H9 (cell line): ENCODE measurements at regions not wholly inside any gene's neighbourhood (a gene's known extent, or its start where the extent isn't known, plus 50 kb on each side); places are given as distances from the start of the nearest gene placed in this dataset.

ENCODE experiments used
- DNase-seq: peaks from one replicate; pipeline ENCODE4 v3.0.0-alpha.2; 2017
- H2AFZ ChIP-seq: one replicate; pipeline ENCODE4 v1.6.1; 2013; ENCODE audit warnings: mild to moderate bottlenecking, low read length, control low read depth, moderate library complexity
- H2AK5ac ChIP-seq: 2 replicates; pipeline ENCODE4 v1.6.1; 2013; ENCODE audit warnings: low read length, control low read depth, mixed read lengths; ENCODE audit not compliant: insufficient read length
- H2BK120ac ChIP-seq: one replicate; pipeline ENCODE4 v1.6.1; 2013; ENCODE audit warnings: low read depth, mild to moderate bottlenecking, low read length, control low read depth, inconsistent platforms; ENCODE audit not compliant: poor library complexity, severe bottlenecking
- H2BK12ac ChIP-seq: 2 replicates; pipeline ENCODE4 v1.6.1; 2013; ENCODE audit warnings: low read length, control low read depth, mixed read lengths, low read depth; ENCODE audit not compliant: insufficient read length
- H2BK15ac ChIP-seq: 2 replicates; pipeline ENCODE4 v1.6.1; 2013; ENCODE audit warnings: low read depth, low read length, control low read depth
- H2BK20ac ChIP-seq: one replicate; pipeline ENCODE4 v1.6.1; 2013; ENCODE audit warnings: low read depth, mild to moderate bottlenecking, low read length, control low read depth, inconsistent platforms; ENCODE audit not compliant: poor library complexity, severe bottlenecking
- H2BK5ac ChIP-seq: 2 replicates; pipeline ENCODE4 v1.6.1; 2013; ENCODE audit warnings: low read length, control low read depth, mixed read lengths; ENCODE audit not compliant: insufficient read length
- H3K14ac ChIP-seq: 2 replicates; pipeline ENCODE4 v1.6.1; 2013; ENCODE audit warnings: low read length, control low read depth; ENCODE audit not compliant: insufficient read depth
- H3K18ac ChIP-seq: 2 replicates; pipeline ENCODE4 v1.6.1; 2013; ENCODE audit warnings: low read depth, mild to moderate bottlenecking, mixed read lengths, low read length, control low read depth; ENCODE audit not compliant: insufficient read length
- H3K23ac ChIP-seq: 2 replicates; pipeline ENCODE4 v1.6.1; 2013; ENCODE audit warnings: low read length, control low read depth, mixed read lengths, low read depth; ENCODE audit not compliant: insufficient read length
- H3K23me2 ChIP-seq: 2 replicates; pipeline ENCODE4 v1.6.1; 2013; ENCODE audit warnings: low read depth, mild to moderate bottlenecking, mixed read lengths, low read length, control low read depth; ENCODE audit not compliant: insufficient read length, poor library complexity, severe bottlenecking
- H3K27ac ChIP-seq: 2 replicates; pipeline ENCODE4 v1.5.1; 2013; ENCODE audit warnings: low read length, control low read depth, mixed read lengths, low read depth; ENCODE audit not compliant: insufficient read length
- H3K27me3 ChIP-seq: 2 replicates; pipeline ENCODE4 v1.6.1; 2013; ENCODE audit warnings: low read length, control low read depth, inconsistent platforms; ENCODE audit not compliant: insufficient read depth
- H3K4ac ChIP-seq: 2 replicates; pipeline ENCODE4 v1.6.1; 2013; ENCODE audit warnings: low read depth, mild to moderate bottlenecking, control low read depth, inconsistent platforms, low read length, moderate library complexity
- H3K4me1 ChIP-seq: 2 replicates; pipeline ENCODE4 v1.6.1; 2013; ENCODE audit warnings: low read length, control low read depth, inconsistent platforms; ENCODE audit not compliant: insufficient read depth
- H3K4me2 ChIP-seq: 2 replicates; pipeline ENCODE4 v1.6.1; 2013; ENCODE audit warnings: low read length, control low read depth, mixed read lengths; ENCODE audit not compliant: insufficient read length, insufficient read depth
- H3K56ac ChIP-seq: 2 replicates; pipeline ENCODE4 v1.6.1; 2013; ENCODE audit warnings: low read depth, mild to moderate bottlenecking, mixed read lengths, low read length, control low read depth; ENCODE audit not compliant: insufficient read length
- H3K79me1 ChIP-seq: 2 replicates; pipeline ENCODE4 v1.6.1; 2013; ENCODE audit warnings: low read depth, mild to moderate bottlenecking, moderate library complexity, low read length, control low read depth, inconsistent platforms; ENCODE audit not compliant: insufficient read depth, poor library complexity, severe bottlenecking
- H3K79me2 ChIP-seq: 2 replicates; pipeline ENCODE4 v1.6.1; 2013; ENCODE audit warnings: low read length, control low read depth, inconsistent platforms; ENCODE audit not compliant: insufficient read depth
- H3K9ac ChIP-seq: 2 replicates; pipeline ENCODE4 v1.6.1; 2013; ENCODE audit warnings: low read length, control low read depth, mixed read lengths; ENCODE audit not compliant: insufficient read length; ENCODE audit errors: extremely low read depth
- H3K9me3 ChIP-seq: one replicate; pipeline ENCODE4 v1.6.1; 2013; ENCODE audit warnings: low read depth, low read length, inconsistent platforms; ENCODE audit not compliant: control insufficient read depth
- H3T11ph ChIP-seq: one replicate; pipeline ENCODE4 v1.6.1; 2013; ENCODE audit warnings: mild to moderate bottlenecking, low read length, control low read depth, inconsistent platforms
- H4K20me1 ChIP-seq: one replicate; pipeline ENCODE4 v1.6.1; 2013; ENCODE audit not compliant: control insufficient read depth, insufficient read length, insufficient read depth
- H4K5ac ChIP-seq: 2 replicates; pipeline ENCODE4 v1.6.1; 2013; ENCODE audit warnings: low read depth, mild to moderate bottlenecking, mixed read lengths, low read length, control low read depth; ENCODE audit not compliant: insufficient read length
- H4K8ac ChIP-seq: replicated peaks from 2 replicates; pipeline ENCODE4 v1.6.1; 2013; ENCODE audit warnings: low read length, control low read depth, mixed read lengths, low read depth; ENCODE audit not compliant: insufficient read length
- H4K91ac ChIP-seq: 2 replicates; pipeline ENCODE4 v1.6.1; 2013; ENCODE audit warnings: low read depth, mild to moderate bottlenecking, moderate library complexity, mixed read lengths, low read length, control low read depth; ENCODE audit not compliant: insufficient read length
- H3K27ac Mint-ChIP-seq, 3 experiments: 2 replicates in 2 of 3; 3 replicates in 1 of 3; pipeline ENCODE4 v1.8.0; 2020 to 2021; ENCODE audit warnings: mixed read lengths in 3 of 3, mild to moderate bottlenecking in 1 of 3, moderate library complexity in 1 of 3
- H3K27me3 Mint-ChIP-seq: 2 replicates; pipeline ENCODE4 v1.8.0; 2021; ENCODE audit warnings: low read depth, mild to moderate bottlenecking, moderate library complexity, mixed read lengths
- H3K36me3 Mint-ChIP-seq, 3 experiments: 2 replicates in 2 of 3; 3 replicates in 1 of 3; pipeline ENCODE4 v1.8.0; 2020 to 2021; ENCODE audit warnings: low read depth in 3 of 3, mixed read lengths in 3 of 3; ENCODE audit not compliant: insufficient read depth in 1 of 3
- H3K4me1 Mint-ChIP-seq, 2 experiments: 2 replicates each; pipeline ENCODE4 v1.8.0; 2020; ENCODE audit warnings: mixed read lengths in 2 of 2
- H3K4me3 Mint-ChIP-seq, 2 experiments: 2 replicates in 1 of 2; 3 replicates in 1 of 2; pipeline ENCODE4 v1.8.0; 2020 to 2021; ENCODE audit warnings: mild to moderate bottlenecking in 2 of 2, mixed read lengths in 2 of 2, moderate library complexity in 1 of 2
- H3K9me3 Mint-ChIP-seq, 2 experiments: 2 replicates in 1 of 2; 3 replicates in 1 of 2; pipeline ENCODE4 v1.8.0; 2020; ENCODE audit warnings: mild to moderate bottlenecking in 2 of 2, mixed read lengths in 2 of 2, moderate library complexity in 1 of 2
- WGBS: extraction: QIAGEN DNeasy Blood & Tissue Kit; methylation state at CpG from one replicate; pipeline ENCODE4 v1.1.7; 2013; ENCODE audit warnings: missing lambda C conversion rate, low lambda C conversion rate, mixed read lengths; ENCODE audit not compliant: insufficient read length; ENCODE audit errors: extremely low coverage; 5-methylcytosine and 5-hydroxymethylcytosine counted together
- TF ChIP-seq, protein P1 (sequence below): fragments of 200-600 bp; sonication (generic); conservative IDR thresholded peaks from 3 replicates; pipeline ENCODE4 v1.8.0; 2021; ENCODE audit warnings: antibody characterized with exemption, mild to moderate bottlenecking

DNA sequence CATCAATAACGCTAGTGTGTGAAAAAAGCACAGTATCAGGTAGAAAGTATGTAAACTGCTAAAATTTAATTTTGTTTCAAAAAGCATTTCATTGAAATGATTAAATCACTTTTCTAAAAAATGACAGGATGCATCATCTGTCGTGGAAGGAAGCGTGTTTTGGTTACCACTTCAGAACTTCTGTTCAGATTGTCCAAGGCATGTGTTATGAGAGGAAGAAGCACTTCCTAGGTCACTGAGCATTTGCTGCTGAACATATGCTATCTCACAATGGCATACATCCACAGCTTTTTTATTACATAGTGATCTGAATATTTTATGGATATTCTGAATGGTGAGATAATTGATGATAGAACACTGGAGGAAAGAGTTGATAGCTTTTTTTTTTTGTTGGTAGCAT, 737.5 kb downstream of the SATB2 start:
- no peaks in the 10 kb centered on the region for H3K9me3 ChIP-seq
- H3K14ac ChIP-seq = no peak overlapping the region
- no peaks in the 10 kb centered on the region for H3K36me3 Mint-ChIP-seq
- H3K4ac ChIP-seq = no peak overlapping the region
- H3K79me2 ChIP-seq = no peaks in the 10 kb centered on the region
- no peak overlapping the region for H3K4me3 Mint-ChIP-seq
- no peak overlapping the region for H3K27ac Mint-ChIP-seq
- no peaks in the 10 kb centered on the region for H3K9me3 Mint-ChIP-seq
- no peaks in the 10 kb centered on the region for H3K4me1 ChIP-seq
- no peak overlapping the region for H2AFZ ChIP-seq
- H2BK12ac ChIP-seq = no peak overlapping the region
- H2BK15ac ChIP-seq = no peak overlapping the region
- H3T11ph ChIP-seq = no peak overlapping the region
- H3K4me2 ChIP-seq = no peak overlapping the region
- no peak overlapping the region for H3K9ac ChIP-seq
- H3K79me1 ChIP-seq = no peaks in the 10 kb centered on the region
- no peak overlapping the region for H3K18ac ChIP-seq
- no peaks in the 10 kb centered on the region for H4K20me1 ChIP-seq
- H2BK120ac ChIP-seq = no peak overlapping the region
- H3K23ac ChIP-seq = no peak overlapping the region
- H4K8ac ChIP-seq = no peak overlapping the region
- TF ChIP-seq, protein P1, sequence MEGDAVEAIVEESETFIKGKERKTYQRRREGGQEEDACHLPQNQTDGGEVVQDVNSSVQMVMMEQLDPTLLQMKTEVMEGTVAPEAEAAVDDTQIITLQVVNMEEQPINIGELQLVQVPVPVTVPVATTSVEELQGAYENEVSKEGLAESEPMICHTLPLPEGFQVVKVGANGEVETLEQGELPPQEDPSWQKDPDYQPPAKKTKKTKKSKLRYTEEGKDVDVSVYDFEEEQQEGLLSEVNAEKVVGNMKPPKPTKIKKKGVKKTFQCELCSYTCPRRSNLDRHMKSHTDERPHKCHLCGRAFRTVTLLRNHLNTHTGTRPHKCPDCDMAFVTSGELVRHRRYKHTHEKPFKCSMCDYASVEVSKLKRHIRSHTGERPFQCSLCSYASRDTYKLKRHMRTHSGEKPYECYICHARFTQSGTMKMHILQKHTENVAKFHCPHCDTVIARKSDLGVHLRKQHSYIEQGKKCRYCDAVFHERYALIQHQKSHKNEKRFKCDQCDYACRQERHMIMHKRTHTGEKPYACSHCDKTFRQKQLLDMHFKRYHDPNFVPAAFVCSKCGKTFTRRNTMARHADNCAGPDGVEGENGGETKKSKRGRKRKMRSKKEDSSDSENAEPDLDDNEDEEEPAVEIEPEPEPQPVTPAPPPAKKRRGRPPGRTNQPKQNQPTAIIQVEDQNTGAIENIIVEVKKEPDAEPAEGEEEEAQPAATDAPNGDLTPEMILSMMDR = no peak
- no peak overlapping the region for H4K5ac ChIP-seq
- WGBS = no CpG with 5 or more reads among the region's 3 CpGs
- H2BK5ac ChIP-seq = no peak overlapping the region
- H3K23me2 ChIP-seq = no peaks in the 10 kb centered on the region
- no peak overlapping the region for H4K91ac ChIP-seq
- H3K27me3 ChIP-seq = no peaks in the 10 kb centered on the region
- DNase-seq = no peak
- H3K27ac ChIP-seq = no peak overlapping the region
- H2AK5ac ChIP-seq = no peak overlapping the region
- no peaks in the 10 kb centered on the region for H3K27me3 Mint-ChIP-seq
- no peak overlapping the region for H2BK20ac ChIP-seq
- no peaks in the 10 kb centered on the region for H3K4me1 Mint-ChIP-seq
- H3K56ac ChIP-seq = no peak overlapping the region
